ENCODE measurements at regions not wholly inside any gene's neighbourhood (a gene's known extent, or its start where the extent isn't known, plus 50 kb on each side); places are given as distances from the start of the nearest gene placed in this dataset.

- DNase-seq, result no peak
These were observed 238.4 kb downstream of the PLPP3 start for GRCh38 chr1:56340977-56341376.

- DNase-seq, result no peak
These were observed 239.4 kb downstream of the PLPP3 start for GRCh38 chr1:56339786-56340465.

DNA sequence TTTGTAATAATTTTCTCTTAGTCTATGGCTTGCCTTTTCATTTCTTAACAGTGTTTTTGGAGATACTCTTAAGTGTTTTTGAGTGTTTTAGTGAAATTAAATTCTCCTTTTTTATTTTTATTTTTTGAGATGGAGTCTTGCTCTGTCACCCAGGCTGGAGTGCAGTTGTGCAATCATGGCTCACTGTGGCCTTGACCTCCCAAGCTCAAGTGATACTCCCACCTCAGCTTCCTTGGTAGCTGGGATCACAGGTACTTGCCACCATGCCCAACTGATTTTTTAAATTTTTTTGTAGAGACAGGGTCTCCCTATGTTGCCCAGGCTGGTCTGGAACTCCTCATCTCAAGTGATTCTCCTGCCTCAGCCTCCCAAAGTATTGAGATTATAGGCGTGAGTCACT lies 240.3 kb downstream of the PLPP3 start:
- DNase-seq, result no peak

DNA sequence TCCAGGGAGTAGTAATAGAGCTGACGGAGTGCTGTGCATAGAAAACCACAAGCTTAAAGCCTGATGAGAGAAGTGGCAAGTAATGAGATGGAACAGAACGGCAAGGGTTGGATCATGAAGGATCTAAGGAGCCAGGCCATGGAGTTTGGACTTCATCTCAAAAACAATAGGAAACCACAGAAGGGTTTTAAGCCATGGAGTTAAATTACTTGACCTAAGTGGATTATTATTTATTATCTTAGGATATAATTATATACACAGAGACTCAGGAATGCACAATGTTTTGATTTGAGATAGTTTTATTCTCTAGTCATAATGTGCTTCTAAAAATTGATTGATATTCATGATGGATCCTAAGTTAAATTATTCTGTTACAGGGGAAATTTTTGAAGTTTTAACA lies 242.4 kb downstream of the PLPP3 start:
- DNase-seq, result no peak

DNA sequence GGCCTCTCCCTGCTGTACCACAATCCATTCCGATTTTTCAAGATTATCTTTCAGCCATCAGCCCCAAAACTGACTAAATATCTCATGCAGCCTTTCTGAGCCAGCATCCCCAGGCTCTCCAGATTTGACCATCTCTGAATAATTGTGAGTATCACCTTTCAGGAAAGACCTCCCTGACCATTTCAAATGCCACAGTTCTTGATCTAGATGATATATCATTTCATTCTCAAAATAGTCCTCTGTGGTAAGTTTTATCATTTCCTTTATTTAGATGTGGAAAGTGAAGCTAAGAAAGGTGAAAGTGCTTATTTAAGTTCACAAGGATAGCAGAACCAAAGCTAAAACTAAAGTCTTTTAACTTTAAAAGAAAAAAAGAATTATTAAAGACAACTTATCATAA lies 244.0 kb downstream of the PLPP3 start:
- DNase-seq, result no peak

DNA sequence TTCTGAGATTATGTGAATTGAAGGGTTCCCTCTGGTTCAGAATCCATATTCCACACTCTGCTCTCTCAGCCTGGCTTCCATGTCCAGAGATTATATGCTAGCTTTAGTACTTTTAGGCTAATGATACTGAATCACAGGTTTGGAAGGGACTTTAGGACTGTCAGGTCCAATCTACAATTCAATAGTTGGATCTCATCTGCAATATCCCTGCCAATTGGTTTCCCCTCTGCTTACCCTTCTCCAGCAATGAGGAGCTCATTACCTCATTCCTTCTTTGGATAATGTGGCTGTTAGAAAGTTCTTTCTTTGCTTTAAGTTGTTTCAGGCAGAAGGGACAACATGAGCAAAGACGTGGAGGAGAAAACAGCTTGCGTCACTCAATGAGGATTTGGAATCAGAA lies 245.3 kb downstream of the PLPP3 start:
- no peak for DNase-seq

- no peak for DNase-seq
These were observed 245.9 kb downstream of the PLPP3 start for GRCh38 chr1:56333461-56333860.

GRCh38 chr1:56331892-56332567 lies 247.3 kb downstream of the PLPP3 start:
- DNase-seq, result no peak

- no peak for DNase-seq
These were observed 248.0 kb downstream of the PLPP3 start for GRCh38 chr1:56331207-56331891.

GRCh38 chr1:56330391-56331026 lies 248.9 kb downstream of the PLPP3 start:
- no peak for DNase-seq

GRCh38 chr1:56329970-56330369 lies 249.4 kb downstream of the PLPP3 start:
- DNase-seq, result no peak

DNA sequence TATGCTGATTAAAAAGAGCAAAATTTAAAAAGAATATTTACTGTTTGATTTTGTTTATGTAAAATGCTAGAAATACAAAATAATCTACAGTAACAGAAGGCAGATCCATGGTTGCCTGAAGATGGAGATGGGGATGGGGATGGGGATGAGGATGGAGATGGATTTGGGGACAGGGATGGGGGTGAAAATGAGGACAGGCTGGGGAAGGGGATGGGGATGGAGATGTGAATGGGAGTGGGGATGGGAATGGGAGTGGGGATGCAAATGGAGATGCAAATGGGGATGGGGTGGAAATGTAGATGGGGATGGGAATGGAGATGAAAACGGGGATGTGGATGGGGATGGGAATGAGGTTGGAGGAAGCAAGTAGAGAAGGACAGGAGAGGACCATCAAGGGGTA lies 252.2 kb downstream of the PLPP3 start:
- no peak for DNase-seq

- no peak for DNase-seq
These were observed 253.3 kb downstream of the PLPP3 start for GRCh38 chr1:56326056-56326455.

GRCh38 chr1:56324504-56324903 lies 254.9 kb downstream of the PLPP3 start:
- DNase-seq, result no peak

GRCh38 chr1:56322211-56322610 lies 257.2 kb downstream of the PLPP3 start:
- DNase-seq, result no peak

DNA sequence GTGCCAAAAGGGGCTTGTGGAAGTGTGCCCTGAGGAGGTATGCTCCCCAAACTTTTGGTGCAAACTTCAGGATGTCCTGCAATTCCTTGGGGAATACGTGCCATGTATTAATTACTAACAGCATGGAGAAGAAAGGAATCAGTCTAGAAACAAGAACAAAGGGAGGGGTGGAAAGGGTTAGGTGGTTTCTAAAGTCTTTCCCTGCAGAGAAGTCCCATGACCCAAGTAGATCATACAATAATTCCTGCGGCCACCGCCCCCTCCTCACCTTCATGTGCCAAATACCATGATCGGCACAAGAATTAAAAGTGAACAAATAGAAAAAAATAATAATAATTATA lies 258.2 kb downstream of the PLPP3 start:
- no peak for DNase-seq

DNA sequence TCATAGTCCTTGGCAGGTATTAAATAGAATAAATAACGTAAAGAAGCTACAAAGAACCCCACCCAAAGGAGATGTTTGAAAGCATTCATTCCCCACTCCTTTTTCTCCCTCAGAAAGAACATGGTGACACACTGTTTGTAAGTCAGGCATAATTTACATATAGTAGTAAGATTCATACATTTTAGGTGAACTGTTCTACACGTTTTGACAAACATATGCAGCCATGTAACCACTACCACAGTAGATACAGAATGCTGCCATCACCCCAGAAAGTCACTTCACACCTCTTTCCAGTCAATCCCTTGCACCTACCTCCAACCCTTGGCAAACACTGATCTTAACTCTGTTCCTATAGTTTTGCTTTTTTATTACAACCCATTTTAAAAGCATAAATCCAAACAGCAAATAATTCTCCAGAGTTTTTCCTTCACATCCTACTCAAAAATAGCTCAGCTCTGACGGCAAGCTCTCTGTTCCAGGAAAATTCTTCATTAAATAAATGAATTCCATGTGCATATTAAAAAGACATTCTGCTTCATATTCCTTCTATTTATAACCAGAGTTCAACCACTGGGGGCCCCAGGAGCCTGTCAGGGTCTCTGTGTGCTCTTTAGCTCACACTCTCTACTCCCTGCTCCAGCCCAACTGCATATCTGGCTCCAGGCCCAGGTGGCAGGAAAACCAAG lies 258.8 kb downstream of the PLPP3 start:
- DNase-seq, result no peak

DNA sequence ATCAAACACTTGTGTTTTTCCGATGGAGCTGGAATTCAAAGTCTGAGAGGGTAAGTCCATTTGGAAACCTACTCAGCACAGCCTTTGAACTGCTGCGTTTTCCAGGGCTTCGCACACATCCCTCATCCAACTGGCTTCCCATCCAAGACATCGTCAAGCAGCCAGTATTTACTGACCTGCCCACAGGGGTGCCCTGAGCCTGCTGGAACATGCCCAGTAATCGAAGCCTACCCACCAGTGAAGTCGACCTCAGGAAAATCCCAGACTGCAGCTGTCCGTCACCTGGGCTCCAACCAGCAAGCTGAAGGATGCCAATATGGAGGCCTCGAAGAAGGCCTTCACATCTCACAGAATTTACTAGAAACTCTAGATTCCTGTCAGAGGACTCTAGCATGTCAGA lies 261.6 kb downstream of the PLPP3 start:
- no peak for DNase-seq

GRCh38 chr1:56315293-56315942 lies 263.9 kb downstream of the PLPP3 start:
- no peak for DNase-seq

DNA sequence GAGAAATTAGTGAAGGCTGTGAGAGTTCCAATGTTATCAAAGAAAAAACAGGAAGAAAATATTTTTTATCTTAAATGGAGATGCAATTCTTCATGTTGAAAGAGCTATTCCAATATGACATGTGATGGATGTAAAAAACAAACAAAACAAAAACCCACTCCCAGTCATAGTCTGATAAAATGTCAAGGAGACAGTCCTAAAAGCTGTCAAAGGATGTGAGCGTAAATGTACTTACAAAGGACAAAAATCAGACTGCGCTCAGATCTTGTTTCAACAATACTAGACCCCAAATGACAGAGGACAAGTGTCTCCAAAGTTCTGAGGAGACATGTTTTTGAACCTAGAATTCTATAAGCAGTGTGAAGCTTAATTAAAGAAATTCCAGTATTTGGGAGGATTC lies 265.8 kb downstream of the PLPP3 start:
- DNase-seq, result no peak

GRCh38 chr1:56311766-56312165 lies 267.6 kb downstream of the PLPP3 start:
- DNase-seq, result no peak

DNA sequence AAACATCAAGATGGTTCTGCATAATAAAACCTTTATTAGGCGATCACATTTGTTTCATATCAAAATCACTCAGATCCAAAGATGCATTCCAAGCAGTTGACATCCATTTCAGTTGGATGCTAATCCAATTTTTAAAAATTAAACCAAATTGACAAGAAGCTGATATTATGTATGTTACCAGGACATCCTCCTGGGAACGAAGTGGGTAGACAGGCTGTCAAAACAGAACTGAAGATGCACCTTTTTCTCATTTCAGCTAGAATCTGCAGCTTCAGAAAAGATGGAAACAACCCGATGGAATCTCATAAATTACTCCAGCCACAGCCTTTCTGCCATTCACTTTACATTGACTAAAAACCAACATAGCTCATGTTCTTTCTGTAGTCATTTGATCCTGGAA lies 268.4 kb downstream of the PLPP3 start:
- DNase-seq, result no peak

- no peak for DNase-seq
These were observed 270.3 kb downstream of the PLPP3 start for GRCh38 chr1:56309065-56309464.

All from NK-92 treated with Interleukin-12 subunit alpha and Interleukin-12 subunit beta, amount 100 ng/mL, for 24 hours (cell line).